AG04450 (cell line): ENCODE measurements at regions not wholly inside any gene's neighbourhood (a gene's known extent, or its start where the extent isn't known, plus 50 kb on each side); places are given as distances from the start of the nearest gene placed in this dataset.

Experiments used
- CTCF ChIA-PET: fragments of 300-600, 350-600 bp; formaldehyde crosslinking; extraction: SDS; loops from one replicate; lab custom pipeline; 2022; ENCODE audit warnings: antibody characterized with exemption, inconsistent platforms; lab: Charles Lee
- POLR2A ChIA-PET: fragments of 350-600 bp; formaldehyde crosslinking; extraction: SDS; loops from one replicate; lab custom pipeline; 2021; ENCODE audit warnings: antibody characterized with exemption, inconsistent platforms; lab: Yijun Ruan, JAX
- DNase-seq: peaks from one replicate; pipeline ENCODE4 v3.0.0-alpha.2; 2011; ENCODE audit warnings: low read depth, low spot score
- H3K27ac ChIP-seq: one replicate; pipeline ENCODE4 v1.5.1; 2012; ENCODE audit warnings: low read depth, low read length, control low read depth
- H3K27me3 ChIP-seq: one replicate; pipeline ENCODE4 v1.6.0; 2012; ENCODE audit warnings: low read length; ENCODE audit not compliant: control insufficient read depth, insufficient read depth
- H3K4me3 ChIP-seq: 2 replicates; pipeline ENCODE4 v1.5.1; 2011; ENCODE audit warnings: mild to moderate bottlenecking, low read depth, low read length, control low read depth
- H3K9me3 ChIP-seq: 2 replicates; pipeline ENCODE4 v1.5.1; 2012; ENCODE audit warnings: low read length; ENCODE audit not compliant: control insufficient read depth, insufficient read depth
- CTCF ChIP-seq: IDR thresholded peaks from 2 replicates; pipeline ENCODE4 v1.5.1; 2011; ENCODE audit warnings: low read depth, low read length, control low read depth, inconsistent platforms

- no peak overlapping the region for H3K4me3 ChIP-seq
- DNase-seq, result no peak
- peaks cover 32% of the 10 kb centered on the region for H3K9me3 ChIP-seq
- CTCF ChIA-PET, result no interaction called here
- H3K27me3 ChIP-seq, result no peaks in the 10 kb centered on the region
- no peak overlapping the region for H3K27ac ChIP-seq
- POLR2A ChIA-PET, result no interaction called here
- TF ChIP-seq CTCF, result no peak
Measured at GRCh38 chr10:84908491-84908890, 580.1 kb downstream of the CCSER2 start.

- peaks cover 4% of the 10 kb centered on the region; the same call in 1 of the 2 replicates for H3K9me3 ChIP-seq
- H3K27ac ChIP-seq, result no peak overlapping the region
- ChIA-PET POLR2A (no interaction called here), CTCF (interaction anchor here (0.6 kb wide), 1 partner anchor 151 kb away, joined by 3 read pairs; no protein-coding TSS in a partner anchor)
- no peak for DNase-seq
- TF ChIP-seq CTCF, result no peak
- H3K27me3 ChIP-seq, result no peaks in the 10 kb centered on the region
- H3K4me3 ChIP-seq, result no peak overlapping the region
Measured at GRCh38 chr10:84921701-84922100, 593.3 kb downstream of the CCSER2 start.

GRCh38 chr10:84924131-84924530, 595.7 kb downstream of the CCSER2 start:
- H3K27me3 ChIP-seq, result no peaks in the 10 kb centered on the region
- peaks cover 17% of the 10 kb centered on the region for H3K9me3 ChIP-seq
- no peak overlapping the region for H3K4me3 ChIP-seq
- ChIA-PET POLR2A (no interaction called here), CTCF (no interaction called here)
- no peak overlapping the region for H3K27ac ChIP-seq
- no peak for DNase-seq
- TF ChIP-seq CTCF, result no peak

GRCh38 chr10:84925495-84925894, 597.1 kb downstream of the CCSER2 start:
- no peak for DNase-seq
- no peaks in the 10 kb centered on the region for H3K27me3 ChIP-seq
- ChIA-PET CTCF (no interaction called here), POLR2A (no interaction called here)
- TF ChIP-seq CTCF, result no peak
- no peak overlapping the region for H3K4me3 ChIP-seq
- H3K9me3 ChIP-seq, result peaks cover 17% of the 10 kb centered on the region
- no peak overlapping the region for H3K27ac ChIP-seq

GRCh38 chr10:84933402-84933801, 605.0 kb downstream of the CCSER2 start:
- no peak overlapping the region for H3K4me3 ChIP-seq
- ChIA-PET CTCF (no interaction called here), POLR2A (no interaction called here)
- no peak for TF ChIP-seq CTCF
- no peaks in the 10 kb centered on the region for H3K27me3 ChIP-seq
- peaks cover 13% of the 10 kb centered on the region for H3K9me3 ChIP-seq
- DNase-seq, result no peak
- H3K27ac ChIP-seq, result no peak overlapping the region
